Mesendoderm (in vitro differentiated cells): ENCODE measurements at regions not wholly inside any gene's neighbourhood (a gene's known extent, or its start where the extent isn't known, plus 50 kb on each side); places are given as distances from the start of the nearest gene placed in this dataset.

Experiments used
- DNase-seq: peaks from one replicate; pipeline ENCODE4 v3.0.0; 2013
- H2AK5ac ChIP-seq: 2 replicates; pipeline ENCODE4 v1.6.1; 2013; ENCODE audit warnings: low read length, inconsistent platforms
- H2BK120ac ChIP-seq: 2 replicates; pipeline ENCODE4 v1.6.1; 2013; ENCODE audit warnings: low read depth, mild to moderate bottlenecking, low read length, moderate library complexity, mixed read lengths
- H2BK15ac ChIP-seq: replicated peaks from 2 replicates; pipeline ENCODE4 v1.6.1; 2013; ENCODE audit warnings: low read depth, mild to moderate bottlenecking, moderate library complexity
- H2BK5ac ChIP-seq: 2 replicates; pipeline ENCODE4 v1.6.1; 2013; ENCODE audit warnings: low read length, inconsistent platforms
- H3K18ac ChIP-seq: 2 replicates; pipeline ENCODE4 v1.6.1; 2013; ENCODE audit warnings: mild to moderate bottlenecking, low read length, mixed read lengths
- H3K23ac ChIP-seq: one replicate; pipeline ENCODE4 v1.6.1; 2013; ENCODE audit warnings: low read length
- H3K27ac ChIP-seq: 2 replicates; pipeline ENCODE4 v1.5.1; 2013; ENCODE audit warnings: low read depth, mild to moderate bottlenecking, inconsistent platforms, low read length, moderate library complexity
- H3K27me3 ChIP-seq: 2 replicates; pipeline ENCODE4 v1.6.1; 2013; ENCODE audit warnings: low read length, control low read depth, mild to moderate bottlenecking, inconsistent platforms; ENCODE audit not compliant: insufficient read depth, poor library complexity
- H3K36me3 ChIP-seq: 2 replicates; pipeline ENCODE4 v1.6.1; 2013; ENCODE audit warnings: low read length, inconsistent platforms; ENCODE audit not compliant: control insufficient read depth, insufficient read depth
- H3K4ac ChIP-seq: one replicate; pipeline ENCODE4 v1.6.1; 2013; ENCODE audit warnings: low read depth, mild to moderate bottlenecking, low read length, moderate library complexity
- H3K4me1 ChIP-seq: 2 replicates; pipeline ENCODE4 v1.6.1; 2013; ENCODE audit warnings: low read depth, low read length, inconsistent platforms; ENCODE audit not compliant: control insufficient read depth
- H3K4me2 ChIP-seq: 2 replicates; pipeline ENCODE4 v1.6.1; 2013; ENCODE audit warnings: low read length
- H3K4me3 ChIP-seq: 2 replicates; pipeline ENCODE4 v1.5.1; 2013; ENCODE audit warnings: mild to moderate bottlenecking, low read length
- H3K56ac ChIP-seq: one replicate; pipeline ENCODE4 v1.6.1; 2013; ENCODE audit warnings: low read length
- H3K79me1 ChIP-seq: 2 replicates; pipeline ENCODE4 v1.6.1; 2013; ENCODE audit warnings: low read length, inconsistent platforms
- H3K79me2 ChIP-seq: 2 replicates; pipeline ENCODE4 v1.6.1; 2013; ENCODE audit warnings: mild to moderate bottlenecking, low read length; ENCODE audit not compliant: control insufficient read depth, insufficient read depth
- H3K9ac ChIP-seq: 2 replicates; pipeline ENCODE4 v1.6.1; 2013; ENCODE audit warnings: low read length, inconsistent platforms
- H4K5ac ChIP-seq: one replicate; pipeline ENCODE4 v1.6.1; 2013; ENCODE audit warnings: low read length
- H4K8ac ChIP-seq: one replicate; pipeline ENCODE4 v1.6.1; 2013; ENCODE audit warnings: low read depth, mild to moderate bottlenecking, control low read depth, low read length, moderate library complexity
- WGBS: extraction: QIAGEN DNeasy Blood & Tissue Kit; methylation state at CpG from one replicate; pipeline ENCODE4 v1.1.7; 2013; ENCODE audit warnings: low lambda C conversion rate, missing lambda C conversion rate; ENCODE audit not compliant: insufficient coverage; ENCODE audit errors: extremely low coverage; 5-methylcytosine and 5-hydroxymethylcytosine counted together

DNA sequence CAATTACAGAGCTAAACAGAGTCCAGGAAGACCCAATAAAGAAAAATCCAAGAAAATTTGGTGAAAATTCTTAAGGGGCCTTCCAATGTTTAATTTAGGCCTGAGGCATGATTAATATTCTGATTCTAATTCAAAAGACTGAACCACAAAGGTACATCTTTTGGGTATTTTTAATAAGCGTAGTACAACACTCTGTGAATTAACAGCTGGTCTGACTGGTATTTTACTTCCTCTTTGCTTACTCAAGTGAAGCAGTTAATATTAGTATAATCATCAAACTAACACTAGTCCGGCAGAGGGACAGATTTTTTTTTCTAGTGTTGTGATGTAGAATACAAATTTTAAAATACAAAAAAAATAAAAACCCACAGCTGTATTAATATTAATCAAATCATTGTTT lies 652.9 kb downstream of the NR4A2 start:
- no peak overlapping the region for H2BK5ac ChIP-seq
- H3K4me2 ChIP-seq = no peak overlapping the region
- H3K27me3 ChIP-seq = no peaks in the 10 kb centered on the region
- WGBS = no CpG with 5 or more reads among the region's 2 CpGs
- no peak overlapping the region for H2BK120ac ChIP-seq
- no peak overlapping the region for H2AK5ac ChIP-seq
- no peak overlapping the region for H4K8ac ChIP-seq
- no peak overlapping the region for H3K27ac ChIP-seq
- H3K23ac ChIP-seq = no peak overlapping the region
- H4K5ac ChIP-seq = no peak overlapping the region
- no peaks in the 10 kb centered on the region for H3K79me1 ChIP-seq
- no peak overlapping the region for H3K56ac ChIP-seq
- H3K36me3 ChIP-seq = no peaks in the 10 kb centered on the region
- H3K4me1 ChIP-seq = no peaks in the 10 kb centered on the region
- H3K4me3 ChIP-seq = no peak overlapping the region
- no peaks in the 10 kb centered on the region for H3K79me2 ChIP-seq
- no peak overlapping the region for H2BK15ac ChIP-seq
- no peak overlapping the region for H3K9ac ChIP-seq
- DNase-seq = no peak
- no peak overlapping the region for H3K4ac ChIP-seq
- no peak overlapping the region for H3K18ac ChIP-seq

DNA sequence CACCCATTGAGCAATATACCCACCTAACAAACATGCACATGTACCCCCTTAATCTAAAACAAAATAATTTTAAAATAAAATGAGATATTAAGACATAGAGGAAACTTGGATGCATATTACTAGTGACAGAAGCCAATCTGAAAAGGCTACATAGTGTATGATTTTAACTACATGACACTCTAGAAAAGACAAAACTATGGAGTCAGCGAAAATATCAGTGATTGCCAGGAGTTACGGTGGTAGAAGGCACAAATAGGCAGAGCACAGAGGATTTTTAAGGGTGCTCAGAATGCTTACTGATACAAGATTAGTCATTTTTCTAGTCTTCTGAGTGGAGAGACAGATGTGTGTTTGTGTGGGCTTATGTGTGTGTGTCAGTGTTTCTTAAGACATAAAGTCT lies 656.6 kb downstream of the NR4A2 start:
- no peak overlapping the region for H3K18ac ChIP-seq
- no peaks in the 10 kb centered on the region for H3K79me2 ChIP-seq
- no peaks in the 10 kb centered on the region for H3K4me1 ChIP-seq
- WGBS = no CpG with 5 or more reads among the region's 2 CpGs
- H3K4me2 ChIP-seq = no peak overlapping the region
- H3K27ac ChIP-seq = no peak overlapping the region
- H3K9ac ChIP-seq = no peak overlapping the region
- no peak overlapping the region for H3K23ac ChIP-seq
- no peak overlapping the region for H2BK120ac ChIP-seq
- H3K4ac ChIP-seq = no peak overlapping the region
- no peak overlapping the region for H2BK5ac ChIP-seq
- H3K56ac ChIP-seq = no peak overlapping the region
- H3K36me3 ChIP-seq = no peaks in the 10 kb centered on the region
- H3K27me3 ChIP-seq = no peaks in the 10 kb centered on the region
- no peak overlapping the region for H4K8ac ChIP-seq
- H4K5ac ChIP-seq = no peak overlapping the region
- no peak overlapping the region for H3K4me3 ChIP-seq
- H2AK5ac ChIP-seq = no peak overlapping the region
- no peak overlapping the region for H2BK15ac ChIP-seq
- no peak for DNase-seq
- no peaks in the 10 kb centered on the region for H3K79me1 ChIP-seq

DNA sequence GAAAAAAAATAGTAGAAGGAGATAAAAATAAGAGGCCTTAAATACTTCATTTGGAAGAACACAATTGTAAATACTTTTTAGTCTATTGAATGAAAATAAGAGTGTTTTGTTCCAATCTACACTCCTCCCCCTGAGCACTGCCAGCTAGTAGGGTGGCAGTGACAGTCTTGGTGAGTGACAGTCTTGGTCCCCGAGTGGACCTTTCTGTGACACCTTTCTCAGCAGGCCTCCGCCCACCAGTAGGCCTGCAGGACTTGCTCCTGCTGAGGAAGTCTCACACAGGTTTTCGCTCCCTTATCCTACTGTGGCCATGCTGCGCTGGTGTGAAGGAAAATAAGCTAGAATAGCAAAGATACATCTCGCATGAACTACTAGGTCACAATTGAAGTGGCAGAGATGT lies 666.8 kb downstream of the NR4A2 start:
- H2BK120ac ChIP-seq = no peak overlapping the region
- H3K4me3 ChIP-seq = no peak overlapping the region
- no peak overlapping the region for H2AK5ac ChIP-seq
- no peaks in the 10 kb centered on the region for H3K4me1 ChIP-seq
- H3K79me1 ChIP-seq = no peaks in the 10 kb centered on the region
- no peak overlapping the region for H3K56ac ChIP-seq
- no peak overlapping the region for H3K18ac ChIP-seq
- H3K79me2 ChIP-seq = no peaks in the 10 kb centered on the region
- H3K36me3 ChIP-seq = no peaks in the 10 kb centered on the region
- H3K27me3 ChIP-seq = no peaks in the 10 kb centered on the region
- no peak overlapping the region for H3K27ac ChIP-seq
- no peak overlapping the region for H4K8ac ChIP-seq
- no peak overlapping the region for H4K5ac ChIP-seq
- H3K23ac ChIP-seq = no peak overlapping the region
- WGBS = no CpG with 5 or more reads among the region's 5 CpGs
- H3K9ac ChIP-seq = no peak overlapping the region
- H2BK15ac ChIP-seq = no peak overlapping the region
- H2BK5ac ChIP-seq = no peak overlapping the region
- DNase-seq = no peak
- no peak overlapping the region for H3K4ac ChIP-seq
- H3K4me2 ChIP-seq = no peak overlapping the region

DNA sequence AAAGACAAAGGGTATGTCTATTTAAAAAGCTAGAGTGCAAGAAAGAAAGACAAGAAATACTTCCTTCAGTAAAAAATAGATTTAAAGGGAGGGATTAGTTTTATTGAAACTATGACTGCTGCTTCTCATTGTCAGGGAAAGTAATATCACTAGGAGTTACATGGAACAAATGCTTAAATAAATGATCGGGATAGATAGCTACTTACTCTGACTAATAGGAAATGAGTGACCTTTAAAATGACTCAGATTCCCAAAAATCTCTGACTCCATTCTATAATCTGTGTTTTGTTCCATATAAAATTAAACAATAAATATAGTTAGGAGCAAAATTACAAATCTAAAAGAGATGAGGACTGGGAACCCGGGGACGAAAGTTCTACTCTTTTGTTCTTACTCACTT lies 669.3 kb downstream of the NR4A2 start:
- Histone ChIP-seq H4K8ac (no peak overlapping the region), H3K4me1 (no peaks in the 10 kb centered on the region), H3K23ac (no peak overlapping the region), H3K4ac (no peak overlapping the region), H2AK5ac (no peak overlapping the region), H3K9ac (no peak overlapping the region), H2BK15ac (no peak overlapping the region), H2BK5ac (no peak overlapping the region), H3K79me1 (no peaks in the 10 kb centered on the region), H3K36me3 (no peaks in the 10 kb centered on the region), H3K79me2 (no peaks in the 10 kb centered on the region), H3K56ac (no peak overlapping the region), H2BK120ac (no peak overlapping the region), H3K4me3 (no peak overlapping the region), H3K18ac (no peak overlapping the region), H4K5ac (no peak overlapping the region), H3K27me3 (no peaks in the 10 kb centered on the region), H3K4me2 (no peak overlapping the region), H3K27ac (no peak overlapping the region)
- WGBS = no CpG with 5 or more reads among the region's 3 CpGs
- DNase-seq = no peak

DNA sequence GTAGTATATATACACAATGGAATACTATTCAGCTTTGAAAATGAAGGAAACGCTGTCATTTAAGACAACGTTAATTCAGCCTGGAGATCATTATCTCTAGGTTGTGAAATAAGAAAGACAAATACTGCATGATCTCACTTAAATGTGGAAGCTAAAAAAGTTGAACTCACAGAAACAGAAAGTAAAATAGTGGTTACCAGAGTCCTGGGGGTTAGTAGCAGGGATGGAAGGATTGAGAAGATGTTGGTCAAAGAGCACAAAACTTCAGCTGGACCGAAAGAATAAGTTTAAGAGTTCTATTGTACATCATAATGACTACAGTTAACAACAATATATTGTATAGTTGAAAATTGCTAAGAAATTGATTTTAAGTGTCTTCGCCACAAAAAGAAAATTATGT lies 670.3 kb downstream of the NR4A2 start:
- no CpG with 5 or more reads among the region's 4 CpGs for WGBS
- Histone ChIP-seq H2BK15ac (no peak overlapping the region), H3K4me2 (no peak overlapping the region), H3K79me2 (no peaks in the 10 kb centered on the region), H2BK120ac (no peak overlapping the region), H3K4me1 (no peaks in the 10 kb centered on the region), H3K56ac (no peak overlapping the region), H3K4ac (no peak overlapping the region), H4K8ac (no peak overlapping the region), H3K27me3 (no peaks in the 10 kb centered on the region), H3K9ac (no peak overlapping the region), H2BK5ac (no peak overlapping the region), H3K4me3 (no peak overlapping the region), H3K36me3 (no peaks in the 10 kb centered on the region), H3K79me1 (no peaks in the 10 kb centered on the region), H4K5ac (no peak overlapping the region), H3K18ac (no peak overlapping the region), H3K23ac (no peak overlapping the region), H3K27ac (no peak overlapping the region), H2AK5ac (no peak overlapping the region)
- DNase-seq = no peak

DNA sequence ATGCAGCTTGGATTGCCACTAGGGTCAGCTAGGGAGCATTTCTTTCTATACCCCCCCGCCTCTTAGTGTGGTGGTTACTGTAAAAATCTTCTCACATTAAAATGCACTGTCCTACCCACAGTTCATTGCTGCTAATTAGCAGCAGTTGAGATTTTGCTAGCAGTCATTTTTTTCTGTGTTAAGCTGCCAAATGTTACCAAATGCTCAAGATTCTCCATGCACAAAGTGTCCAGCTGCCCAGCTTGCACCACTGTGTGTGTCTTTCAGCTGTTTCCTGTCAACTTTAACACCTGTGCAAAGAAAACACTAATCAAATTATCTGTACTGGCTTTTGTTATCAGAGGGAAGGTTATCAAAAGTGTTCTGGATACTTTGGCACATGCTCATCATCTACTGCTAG lies 679.3 kb downstream of the NR4A2 start:
- no peaks in the 10 kb centered on the region for H3K79me2 ChIP-seq
- H2BK120ac ChIP-seq = no peak overlapping the region
- H3K36me3 ChIP-seq = no peaks in the 10 kb centered on the region
- no peak overlapping the region for H3K27ac ChIP-seq
- WGBS = no CpG with 5 or more reads among the region's 1 CpG
- DNase-seq = no peak
- H3K27me3 ChIP-seq = no peaks in the 10 kb centered on the region
- H4K5ac ChIP-seq = no peak overlapping the region
- H3K9ac ChIP-seq = no peak overlapping the region
- no peak overlapping the region for H3K4ac ChIP-seq
- no peak overlapping the region for H3K4me3 ChIP-seq
- no peak overlapping the region for H2AK5ac ChIP-seq
- no peak overlapping the region for H2BK15ac ChIP-seq
- no peak overlapping the region for H3K23ac ChIP-seq
- H3K18ac ChIP-seq = no peak overlapping the region
- H4K8ac ChIP-seq = no peak overlapping the region
- H3K79me1 ChIP-seq = no peaks in the 10 kb centered on the region
- no peak overlapping the region for H2BK5ac ChIP-seq
- no peak overlapping the region for H3K56ac ChIP-seq
- no peak overlapping the region for H3K4me2 ChIP-seq
- no peaks in the 10 kb centered on the region for H3K4me1 ChIP-seq
